IgD-negative memory B cell (primary cell): ENCODE measurements at regions not wholly inside any gene's neighbourhood (a gene's known extent, or its start where the extent isn't known, plus 50 kb on each side); places are given as distances from the start of the nearest gene placed in this dataset.

ENCODE experiments used
- H3K27ac Mint-ChIP-seq, 3 donors: one replicate each; pipeline ENCODE4 v1.8.0; 2020 to 2022; ENCODE audit warnings: mild to moderate bottlenecking in 3 of 3, mixed read lengths in 3 of 3, moderate library complexity in 1 of 3
- H3K27me3 Mint-ChIP-seq: one replicate; pipeline ENCODE4 v1.8.0; 2021; ENCODE audit warnings: mixed read lengths
- H3K36me3 Mint-ChIP-seq: one replicate; pipeline ENCODE4 v1.8.0; 2020; ENCODE audit warnings: mild to moderate bottlenecking, mixed read lengths
- H3K4me1 Mint-ChIP-seq, 3 donors: one replicate each; pipeline ENCODE4 v1.8.0; 2020 to 2022; ENCODE audit warnings: mixed read lengths in 3 of 3, mild to moderate bottlenecking in 1 of 3
- H3K4me3 Mint-ChIP-seq, 4 donors: one replicate each; pipeline ENCODE4 v1.8.0; 2020 to 2022; ENCODE audit warnings: mild to moderate bottlenecking in 4 of 4, mixed read lengths in 4 of 4, moderate library complexity in 3 of 4
- H3K9me3 Mint-ChIP-seq, 3 donors: one replicate each; pipeline ENCODE4 v1.8.0; 2020 to 2021; ENCODE audit warnings: mixed read lengths in 3 of 3, mild to moderate bottlenecking in 1 of 3

DNA sequence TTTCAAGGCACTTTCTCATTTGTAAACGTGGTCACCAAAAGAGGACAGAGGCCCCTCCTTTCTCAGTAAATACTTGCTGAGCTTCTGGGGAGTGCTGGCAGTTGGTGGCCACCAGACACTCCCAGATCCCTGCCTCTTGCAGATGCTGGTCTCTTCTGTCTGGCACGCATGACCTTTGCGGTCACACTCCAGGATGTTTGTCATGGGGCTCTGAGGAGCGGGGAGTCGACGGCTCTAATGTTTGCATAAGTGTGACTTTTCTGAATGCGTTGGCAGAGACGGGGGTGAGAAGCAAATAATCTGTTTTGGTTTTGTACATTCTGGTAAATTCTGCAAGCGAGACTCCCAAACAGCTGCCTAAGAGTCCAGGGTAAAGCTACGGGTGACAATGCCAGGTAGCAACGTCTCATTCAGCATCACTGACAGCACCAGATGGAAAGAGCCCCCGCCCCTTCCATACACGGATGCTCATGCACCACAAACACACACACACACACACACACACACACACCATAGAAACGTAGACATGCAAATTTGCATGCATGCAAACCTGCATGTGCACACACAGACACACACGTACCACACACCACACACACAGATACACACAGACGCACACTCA lies 101.1 kb downstream of the YTHDF1 start:
- no peak overlapping the region for H3K27ac Mint-ChIP-seq
- no peak overlapping the region for H3K4me3 Mint-ChIP-seq
- peaks cover 22% of the 10 kb centered on the region for H3K27me3 Mint-ChIP-seq
- peaks cover 1% of the 10 kb centered on the region for H3K36me3 Mint-ChIP-seq
- H3K9me3 Mint-ChIP-seq: peaks cover 4 to 11% (median 6%) of the 10 kb centered on the region in 3 donors
- H3K4me1 Mint-ChIP-seq: peaks cover 0 to 1% (median 0%) of the 10 kb centered on the region in 3 donors

GRCh38 chr20:63114006-63114692 lies 101.8 kb downstream of the YTHDF1 start:
- peaks cover 22% of the 10 kb centered on the region for H3K27me3 Mint-ChIP-seq
- no peak overlapping the region for H3K27ac Mint-ChIP-seq
- peak overlapping the region in 1 of 4 donors; percentile 6 for H3K4me3 Mint-ChIP-seq
- peaks cover 1% of the 10 kb centered on the region for H3K36me3 Mint-ChIP-seq
- peaks cover 4 to 12% (median 6%) of the 10 kb centered on the region in 3 donors for H3K9me3 Mint-ChIP-seq
- H3K4me1 Mint-ChIP-seq: peaks cover 0 to 1% (median 0%) of the 10 kb centered on the region in 3 donors

GRCh38 chr20:63112491-63113219 lies 103.3 kb downstream of the YTHDF1 start:
- peaks cover 4 to 20% (median 13%) of the 10 kb centered on the region in 3 donors for H3K9me3 Mint-ChIP-seq
- H3K4me3 Mint-ChIP-seq: no peak overlapping the region
- H3K4me1 Mint-ChIP-seq: peaks cover 0 to 1% (median 0%) of the 10 kb centered on the region in 3 donors
- H3K27ac Mint-ChIP-seq: no peak overlapping the region
- H3K27me3 Mint-ChIP-seq: peaks cover 24% of the 10 kb centered on the region
- H3K36me3 Mint-ChIP-seq: peaks cover 1% of the 10 kb centered on the region

DNA sequence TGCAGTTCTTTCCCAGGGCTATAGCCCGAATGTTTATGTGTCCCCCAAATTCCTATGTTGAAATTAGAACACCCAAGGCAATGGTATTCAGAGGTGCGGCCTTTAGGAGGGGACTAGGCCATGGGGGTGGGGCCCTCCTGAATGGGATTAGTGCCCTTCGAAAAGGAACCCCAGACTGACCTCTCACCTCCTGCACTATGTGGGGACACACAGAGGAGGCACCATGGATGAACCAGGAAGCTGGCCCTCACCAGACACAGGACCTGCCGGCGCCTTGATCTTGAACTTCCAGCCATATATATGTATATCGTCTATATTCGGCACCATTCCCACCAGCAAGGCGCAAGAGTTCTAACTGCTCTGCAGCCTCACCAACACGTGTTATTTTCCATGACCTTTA lies 101.5 kb upstream of the BHLHE23 start:
- Mint-ChIP-seq H3K36me3 (no peaks in the 10 kb centered on the region), H3K4me3 (peak overlapping the region in 1 of 4 donors; percentile 10), H3K27ac (peak overlapping the region in 1 of 3 donors; percentile 57), H3K27me3 (peaks cover 11% of the 10 kb centered on the region), H3K4me1 (no peaks in the 10 kb centered on the region), H3K9me3 (peaks cover 4 to 18% (median 13%) of the 10 kb centered on the region in 3 donors)

GRCh38 chr20:63107449-63108200 lies 100.9 kb upstream of the BHLHE23 start:
- Mint-ChIP-seq H3K36me3 (no peaks in the 10 kb centered on the region), H3K27ac (no peak overlapping the region), H3K4me3 (no peak overlapping the region), H3K4me1 (no peaks in the 10 kb centered on the region), H3K9me3 (peaks cover 4 to 18% (median 13%) of the 10 kb centered on the region in 3 donors), H3K27me3 (peaks cover 6% of the 10 kb centered on the region)

- Mint-ChIP-seq H3K4me1 (peaks cover 0 to 2% (median 0%) of the 10 kb centered on the region in 3 donors), H3K27ac (no peak overlapping the region), H3K4me3 (no peak overlapping the region), H3K27me3 (peaks cover 6% of the 10 kb centered on the region), H3K36me3 (no peaks in the 10 kb centered on the region), H3K9me3 (peaks cover 4 to 18% (median 13%) of the 10 kb centered on the region in 3 donors)
These were observed 100.1 kb upstream of the BHLHE23 start for GRCh38 chr20:63106765-63107448.

DNA sequence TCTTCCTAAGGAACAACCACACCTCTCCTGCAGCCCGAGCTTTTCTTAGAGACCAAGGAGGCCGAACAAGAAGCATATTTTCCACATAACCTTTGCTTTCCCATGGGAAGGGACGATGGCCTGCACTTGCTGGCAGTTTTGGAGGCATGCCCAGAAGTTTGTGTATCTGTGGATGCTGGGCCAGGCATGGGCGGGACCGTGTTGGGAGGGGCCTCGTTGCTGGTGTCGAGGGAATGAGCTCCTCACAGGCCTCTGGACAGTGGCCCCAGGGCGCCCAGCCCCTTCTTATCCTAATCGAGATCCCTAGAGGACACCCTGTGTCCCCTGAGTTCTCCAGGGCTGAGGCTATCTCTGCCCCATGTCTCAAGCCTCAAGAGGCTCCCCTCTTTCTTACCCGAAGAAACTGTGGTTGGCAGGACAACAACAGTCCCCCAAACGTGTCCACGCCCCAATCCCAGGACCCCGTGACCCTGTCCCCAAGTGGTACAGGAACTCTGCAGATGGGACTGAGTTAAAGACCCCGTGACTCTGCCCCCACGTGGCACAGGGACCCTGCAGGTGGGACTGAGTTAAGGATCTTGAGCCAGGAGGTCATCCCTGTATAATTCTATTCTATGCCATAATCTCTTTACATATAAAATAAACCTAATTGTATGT lies 99.5 kb upstream of the BHLHE23 start:
- Mint-ChIP-seq H3K27ac (no peak overlapping the region), H3K36me3 (no peaks in the 10 kb centered on the region), H3K27me3 (peaks cover 6% of the 10 kb centered on the region), H3K9me3 (peaks cover 0 to 12% (median 7%) of the 10 kb centered on the region in 3 donors), H3K4me3 (peak overlapping the region in 1 of 4 donors; percentile 5), H3K4me1 (peaks cover 0 to 3% (median 0%) of the 10 kb centered on the region in 3 donors)

- Mint-ChIP-seq H3K4me3 (no peak overlapping the region), H3K36me3 (no peaks in the 10 kb centered on the region), H3K27ac (no peak overlapping the region), H3K4me1 (peaks cover 0 to 3% (median 0%) of the 10 kb centered on the region in 3 donors), H3K9me3 (peaks cover 0 to 9% (median 7%) of the 10 kb centered on the region in 3 donors), H3K27me3 (peaks cover 6% of the 10 kb centered on the region)
These were observed 98.7 kb upstream of the BHLHE23 start for GRCh38 chr20:63105211-63106107.

DNA sequence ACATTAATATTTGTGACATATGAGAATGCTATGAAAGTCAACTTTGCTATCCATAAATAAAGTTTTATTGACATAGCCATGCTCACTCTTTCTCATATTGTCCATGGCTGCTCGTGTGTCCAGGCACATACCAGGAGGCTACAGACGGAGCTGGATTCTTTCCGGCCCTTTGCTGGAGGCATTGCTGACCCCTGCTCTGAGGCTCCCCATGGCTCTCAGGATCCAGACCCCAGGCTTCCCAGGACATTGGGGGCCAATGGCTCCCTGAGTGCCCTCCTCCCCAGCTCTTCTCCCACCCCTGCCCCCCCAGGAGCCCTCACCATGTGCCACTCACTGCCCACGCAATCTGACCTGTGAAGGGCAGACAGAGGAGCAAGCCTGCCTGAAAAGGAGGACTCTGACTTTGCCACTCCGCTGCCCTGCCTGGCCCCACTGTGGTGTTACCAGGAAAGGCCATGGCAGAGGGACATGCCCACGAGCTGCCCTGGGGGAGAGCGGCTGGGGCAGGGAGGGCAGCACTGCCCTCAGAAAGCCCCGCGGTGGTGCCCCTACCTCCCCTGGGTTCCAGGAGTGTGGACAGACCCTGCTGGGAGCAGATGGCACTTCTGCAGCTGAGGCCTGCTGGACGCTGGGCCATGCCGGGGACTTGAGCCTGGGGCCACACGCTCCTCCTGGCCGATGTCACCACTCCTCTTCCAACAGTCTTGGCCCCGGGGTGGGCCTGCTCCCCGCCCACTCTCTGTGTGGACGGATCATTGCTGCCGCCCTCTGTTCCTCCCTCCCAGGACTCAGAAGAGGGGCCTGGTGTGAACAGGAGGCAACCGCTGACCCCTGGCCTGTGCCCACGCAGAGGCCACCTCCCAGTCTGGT lies 97.8 kb upstream of the BHLHE23 start:
- Mint-ChIP-seq H3K27me3 (peaks cover 6% of the 10 kb centered on the region), H3K27ac (peak overlapping the region in 1 of 3 donors; percentile 78), H3K36me3 (no peaks in the 10 kb centered on the region), H3K9me3 (peaks cover 0 to 9% (median 7%) of the 10 kb centered on the region in 3 donors), H3K4me1 (peaks cover 0 to 3% (median 0%) of the 10 kb centered on the region in 3 donors), H3K4me3 (peak overlapping the region in 2 of 4 donors; percentile 45 to 80)

GRCh38 chr20:63103402-63104311 lies 96.9 kb upstream of the BHLHE23 start:
- H3K27ac Mint-ChIP-seq: peak overlapping the region in 1 of 3 donors; percentile 78
- peaks cover 6% of the 10 kb centered on the region for H3K27me3 Mint-ChIP-seq
- H3K4me3 Mint-ChIP-seq: peak overlapping the region in 3 of 4 donors; percentile 12 to 80 (median 45)
- no peaks in the 10 kb centered on the region for H3K36me3 Mint-ChIP-seq
- H3K9me3 Mint-ChIP-seq: peaks cover 0 to 7% (median 3%) of the 10 kb centered on the region in 3 donors
- peaks cover 0 to 3% (median 0%) of the 10 kb centered on the region in 3 donors for H3K4me1 Mint-ChIP-seq

DNA sequence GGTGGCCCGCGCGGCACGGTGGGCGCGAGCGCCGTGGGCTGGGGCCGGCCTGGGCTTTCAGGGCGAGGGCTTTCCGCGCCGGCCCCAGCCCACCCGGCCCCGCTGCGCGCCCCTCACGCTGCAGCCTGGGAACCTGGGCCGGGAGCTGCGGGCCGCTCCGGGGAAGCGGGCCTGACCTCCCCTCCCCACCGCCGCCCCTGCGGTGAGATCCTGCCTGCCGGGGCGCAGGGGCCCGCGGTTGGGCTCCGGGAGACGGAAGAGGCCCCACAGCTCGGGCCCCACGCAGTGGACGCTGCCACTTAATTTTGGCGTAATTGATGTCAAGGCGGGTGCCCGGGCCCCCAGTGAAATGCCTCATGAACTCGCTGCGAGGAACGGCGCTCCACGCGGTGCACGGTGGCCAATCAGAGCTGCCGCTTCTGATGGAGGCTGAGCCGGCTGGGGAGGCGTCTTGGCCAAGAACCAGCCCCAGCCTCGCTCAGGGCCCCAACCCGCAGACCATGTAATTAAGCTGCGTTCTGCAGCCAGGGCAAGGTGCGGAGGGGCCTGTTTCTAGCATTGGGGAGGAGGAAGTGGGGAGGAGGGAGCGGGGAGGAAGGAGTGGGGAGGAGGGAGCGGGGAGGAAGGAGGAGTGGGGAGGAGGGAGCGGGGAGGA lies 96.1 kb upstream of the BHLHE23 start:
- peaks cover 4% of the 10 kb centered on the region for H3K27me3 Mint-ChIP-seq
- peak overlapping the region in 1 of 3 donors; percentile 51 for H3K27ac Mint-ChIP-seq
- no peaks in the 10 kb centered on the region for H3K36me3 Mint-ChIP-seq
- H3K4me3 Mint-ChIP-seq: peak overlapping the region; percentile 80 to 93 (median 85)
- peaks cover 0 to 3% (median 0%) of the 10 kb centered on the region in 3 donors for H3K4me1 Mint-ChIP-seq
- H3K9me3 Mint-ChIP-seq: no peaks in the 10 kb centered on the region
